Fibroblast of upper back skin (primary cell): ENCODE measurements at regions not wholly inside any gene's neighbourhood (a gene's known extent, or its start where the extent isn't known, plus 50 kb on each side); places are given as distances from the start of the nearest gene placed in this dataset.
"Not testable (repeated sequence)": the region's sequence is repeated elsewhere in the genome, so short reads cannot be mapped to it uniquely, and the experiment has no call there.

Experiments used
- DNase-seq: peaks from one replicate; pipeline ENCODE4 v3.0.0-alpha.2; 2013

- DNase-seq = no peak
These were observed 52.3 kb upstream of the CNOT10 start for GRCh38 chr3:32632533-32633265.

DNA sequence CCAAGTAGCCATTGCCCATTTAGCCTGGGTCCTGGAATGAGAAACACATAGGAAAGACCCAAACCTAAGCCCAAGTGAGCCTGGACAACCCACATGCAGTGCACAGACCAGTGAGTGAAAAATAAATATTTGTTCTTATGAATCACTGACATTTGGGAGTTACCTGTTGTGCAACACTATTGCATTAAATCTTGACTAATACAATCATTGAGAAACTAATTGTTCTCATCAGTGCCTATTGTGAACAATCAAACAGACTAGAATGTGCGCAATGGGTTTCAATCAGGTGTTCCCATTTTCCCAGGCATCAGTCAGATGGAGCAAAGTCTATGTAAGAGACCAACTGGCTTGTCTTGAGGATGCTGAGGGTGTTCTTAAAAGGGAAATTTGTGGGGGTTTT lies 54.7 kb upstream of the CNOT10 start:
- no peak for DNase-seq

DNA sequence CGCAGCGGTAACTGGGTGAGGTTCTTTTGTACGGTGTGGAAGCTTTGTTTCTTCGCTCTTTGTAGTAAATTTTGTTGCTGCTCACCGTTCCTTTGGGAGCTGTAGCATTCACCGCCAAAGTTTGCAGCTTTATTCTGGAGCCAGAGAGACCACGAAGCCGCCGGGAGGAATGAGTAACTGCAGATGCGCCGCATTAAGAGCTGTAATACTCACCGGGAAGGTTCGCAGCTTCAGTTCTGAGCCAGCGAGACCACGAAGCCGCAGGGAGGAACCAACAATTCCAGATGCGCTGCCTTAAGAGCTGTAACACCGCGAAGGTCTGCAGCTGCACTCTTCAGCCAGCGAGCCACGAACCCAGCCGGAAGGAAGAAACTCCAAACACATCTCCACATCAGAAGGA lies 56.0 kb upstream of the DYNC1LI1 start:
- DNase-seq = peak; percentile 82

- not testable (repeated sequence) for DNase-seq
These were observed 55.0 kb upstream of the DYNC1LI1 start for GRCh38 chr3:32625543-32626176.

- DNase-seq = no peak
These were observed 52.9 kb upstream of the DYNC1LI1 start for GRCh38 chr3:32623532-32623931.

- DNase-seq = no peak
These were observed 50.8 kb upstream of the DYNC1LI1 start for GRCh38 chr3:32621466-32621865.

GRCh38 chr3:32620611-32621310 lies 50.1 kb upstream of the DYNC1LI1 start:
- DNase-seq = no peak
